Hepatocyte (in vitro differentiated cells): ENCODE measurements at regions not wholly inside any gene's neighbourhood (a gene's known extent, or its start where the extent isn't known, plus 50 kb on each side); places are given as distances from the start of the nearest gene placed in this dataset.

ENCODE experiments used
- CTCF ChIP-seq: fragments of 200-600 bp; sonication (generic); IDR thresholded peaks from 2 replicates; pipeline ENCODE4 v1.5.1; 2016; ENCODE audit warnings: antibody characterized with exemption, mild to moderate bottlenecking; ENCODE audit not compliant: poor library complexity
- EZH2phosphoT487 ChIP-seq: fragments of 200-600 bp; sonication (generic); IDR thresholded peaks from one replicate; pipeline ENCODE4 v1.6.1; 2018; ENCODE audit warnings: antibody characterized with exemption, mild to moderate bottlenecking, low read depth, moderate library complexity; ENCODE audit not compliant: unreplicated experiment, severe bottlenecking

GRCh38 chr5:117945258-117945657 is 1043.1 kb downstream of the DTWD2 start:
- no peak for TF ChIP-seq CTCF
- no peak for TF ChIP-seq EZH2phosphoT487
